ENCODE measurements at regions not wholly inside any gene's neighbourhood (a gene's known extent, or its start where the extent isn't known, plus 50 kb on each side); places are given as distances from the start of the nearest gene placed in this dataset.
"Not testable (repeated sequence)": the region's sequence is repeated elsewhere in the genome, so short reads cannot be mapped to it uniquely, and the experiment has no call there.

DNA sequence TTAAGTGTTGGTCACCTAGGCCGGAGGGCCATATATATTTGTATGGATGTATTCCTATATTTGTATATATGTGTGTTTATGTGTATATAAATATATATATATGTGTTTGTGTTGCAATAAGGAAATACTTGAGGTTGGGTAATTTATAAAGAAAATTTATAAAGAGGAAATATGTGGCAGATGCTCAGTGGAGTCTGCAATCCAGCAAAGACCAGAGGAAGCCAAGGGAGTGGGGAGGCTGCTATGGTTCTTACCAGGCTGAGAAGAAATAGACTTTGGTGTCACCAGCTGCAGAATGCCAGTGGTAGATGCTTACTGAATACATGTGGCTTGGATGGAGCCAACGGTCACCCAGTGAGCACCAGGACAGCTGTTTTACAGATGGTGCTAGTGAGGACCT, 97.4 kb upstream of the ELOVL5 start:
- DNase-seq = no peak

DNA sequence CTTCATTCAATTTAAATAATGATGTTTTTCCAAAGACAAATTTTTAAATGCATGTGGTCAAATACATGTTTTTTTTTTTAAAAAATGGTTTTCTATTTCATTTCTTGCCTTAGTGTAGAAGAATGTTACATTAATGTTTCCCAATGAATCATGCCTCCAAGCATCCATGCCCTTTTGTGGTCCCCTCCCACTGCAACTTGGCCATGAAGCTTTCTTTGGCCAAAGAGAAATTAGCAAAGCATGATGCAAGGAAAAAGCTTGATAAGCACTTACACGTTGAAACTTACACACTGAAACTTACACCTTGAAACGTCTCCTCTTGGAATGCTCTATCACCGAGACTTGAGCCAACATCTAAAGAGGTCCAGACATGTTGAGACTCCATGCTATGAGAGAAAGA, 93.0 kb upstream of the ELOVL5 start:
- no peak for DNase-seq

DNA sequence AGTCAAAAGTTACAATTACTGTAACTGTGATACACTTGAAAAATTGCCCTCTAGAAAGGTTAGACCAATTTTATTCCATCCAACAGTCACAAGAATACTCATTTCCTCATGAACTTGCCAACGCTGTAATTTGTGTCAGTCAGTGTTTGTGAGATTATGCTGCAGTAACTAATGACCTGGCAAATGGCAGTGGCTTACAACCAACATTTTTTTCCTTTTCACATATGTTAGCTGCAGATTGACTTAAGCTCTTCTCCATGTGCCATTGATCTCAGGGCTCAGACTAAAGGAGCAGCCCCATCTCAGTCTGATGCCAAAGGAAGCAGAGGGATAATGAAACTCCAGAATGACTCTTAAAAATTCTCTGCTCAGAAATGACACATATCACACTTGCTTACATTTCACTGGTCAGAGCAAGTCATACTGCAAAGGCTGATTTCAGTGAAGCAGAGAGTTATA, 92.3 kb upstream of the ELOVL5 start:
- no peak for DNase-seq

DNA sequence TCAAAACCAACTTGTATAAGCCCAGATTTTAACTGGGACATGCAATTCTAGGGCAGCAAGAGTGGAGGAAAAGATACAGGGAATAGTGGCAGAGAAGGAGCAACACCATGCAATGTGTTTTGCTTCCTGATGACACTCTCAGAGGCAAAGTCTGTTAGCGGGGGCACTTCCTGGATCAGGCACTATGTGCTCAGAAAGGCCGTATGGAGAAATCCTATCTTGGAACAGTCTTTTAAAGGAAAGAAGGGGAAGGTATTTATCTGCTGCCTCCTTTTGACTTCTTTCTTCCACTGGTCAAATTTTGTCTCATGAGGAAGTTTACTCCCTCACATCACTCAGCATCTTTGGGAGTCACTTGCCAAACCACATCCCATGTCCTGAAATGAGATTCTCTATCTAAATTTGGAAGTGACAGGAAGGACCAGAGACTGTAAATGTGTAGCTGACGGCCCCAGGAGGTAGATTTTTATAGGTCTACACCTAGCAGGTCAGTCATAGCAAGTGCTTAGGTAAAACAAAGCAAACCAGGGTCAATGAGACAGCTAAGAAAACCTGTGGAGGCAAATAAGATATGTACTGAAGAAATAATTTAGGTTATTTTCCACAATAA, 91.7 kb upstream of the ELOVL5 start:
- no peak for DNase-seq

DNA sequence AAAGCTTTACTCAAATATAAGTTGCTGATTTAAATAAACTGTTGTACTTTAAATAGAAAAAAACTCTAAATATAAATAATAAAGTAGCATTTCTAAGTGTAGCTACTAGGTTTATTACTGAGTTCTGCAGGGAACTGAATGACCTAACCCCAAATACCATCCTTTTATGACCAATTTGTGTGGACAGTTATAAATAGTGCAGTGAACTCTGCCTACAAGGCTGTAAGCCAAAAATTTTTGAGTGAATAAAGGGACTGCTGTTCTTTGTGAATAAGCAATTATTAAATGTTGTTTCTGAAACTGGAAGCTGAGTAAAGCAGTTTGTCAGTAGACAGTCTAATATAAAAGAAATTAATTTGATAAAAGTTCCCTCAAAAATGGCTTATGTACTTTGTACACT, 90.8 kb upstream of the ELOVL5 start:
- DNase-seq = no peak

DNA sequence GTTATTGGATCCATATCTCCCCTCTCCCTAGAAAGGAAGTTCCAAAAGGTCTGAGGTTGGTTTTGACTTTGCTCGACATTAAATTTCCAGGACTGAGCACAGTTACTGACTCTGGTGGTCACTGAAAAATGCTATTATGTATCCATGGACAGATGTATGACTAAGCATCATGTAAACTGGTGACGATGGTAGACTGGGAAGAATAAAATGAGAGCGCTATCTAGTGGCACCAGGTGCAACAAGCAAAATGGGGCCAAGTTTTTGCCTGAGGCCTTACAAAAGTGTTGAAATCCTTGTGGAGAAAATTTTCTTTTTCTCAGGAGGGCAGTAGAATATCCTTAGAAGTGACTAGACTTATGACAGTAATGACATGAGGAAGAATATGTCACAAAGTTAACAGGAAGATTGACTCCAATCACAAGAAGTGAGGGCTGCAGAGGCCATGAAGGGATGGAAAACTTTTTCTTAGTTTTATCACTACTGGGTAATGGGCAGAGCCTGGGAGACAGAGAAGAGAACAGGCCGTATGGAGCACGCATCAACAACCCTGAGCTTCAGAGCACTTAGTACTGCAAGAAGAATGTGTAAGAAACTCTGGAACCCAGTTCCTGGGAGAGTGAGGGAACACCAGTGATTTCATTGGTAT, 88.9 kb upstream of the ELOVL5 start:
- peak in 1 of 2 experiments; percentile 39 for DNase-seq

DNA sequence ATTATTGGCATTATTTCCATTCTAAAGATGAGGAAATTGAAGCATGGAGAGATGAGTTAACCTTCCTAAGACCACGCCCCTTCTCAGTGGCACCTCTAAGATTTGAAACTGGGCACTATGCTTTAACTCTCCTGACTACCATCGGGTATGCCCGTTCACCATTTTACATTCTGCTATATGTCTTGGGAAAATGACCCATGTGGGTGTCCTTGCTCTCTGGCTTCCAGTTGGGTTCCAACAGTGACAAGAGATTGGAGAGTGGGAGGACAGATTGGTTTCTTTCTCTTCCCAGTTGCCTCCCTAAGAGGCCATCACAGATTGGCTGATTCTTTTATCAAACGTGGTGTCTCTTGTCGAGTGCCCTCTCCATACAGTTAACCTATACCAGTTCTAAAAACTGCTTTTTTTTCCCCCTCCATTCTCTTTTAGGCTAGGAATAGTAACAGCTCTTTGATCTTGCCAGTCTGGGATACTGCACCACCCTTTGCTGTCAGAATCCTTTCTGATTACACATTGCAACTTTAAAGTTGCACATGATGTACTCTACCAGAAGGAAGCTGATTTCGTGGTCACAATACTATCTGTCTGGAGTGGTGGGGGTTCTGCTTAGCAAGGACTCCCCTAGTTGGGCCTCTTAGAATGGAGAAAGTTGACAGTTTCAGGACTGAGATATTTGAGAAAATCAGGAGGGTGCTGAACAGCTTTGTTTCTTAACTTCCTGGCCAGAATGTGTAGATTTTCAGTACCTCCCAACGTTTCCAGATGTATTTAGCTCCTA, 88.0 kb upstream of the ELOVL5 start:
- DNase-seq = no peak

DNA sequence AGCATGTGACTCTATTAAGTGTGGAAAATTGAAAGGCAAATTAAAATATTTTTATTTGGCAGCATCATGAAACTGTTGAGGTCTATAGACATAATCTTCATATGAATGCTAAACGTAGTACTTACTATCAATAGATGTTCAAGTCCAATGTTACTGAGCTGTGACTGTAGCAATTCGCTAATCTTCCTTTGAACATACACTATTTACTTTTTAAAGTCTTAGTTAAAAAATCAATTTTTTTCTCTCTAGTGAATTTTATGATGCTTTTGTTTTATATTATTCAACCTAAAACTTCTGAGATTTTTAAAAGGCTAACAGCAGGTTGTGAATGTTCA, 85.2 kb upstream of the ELOVL5 start:
- DNase-seq = no peak

DNA sequence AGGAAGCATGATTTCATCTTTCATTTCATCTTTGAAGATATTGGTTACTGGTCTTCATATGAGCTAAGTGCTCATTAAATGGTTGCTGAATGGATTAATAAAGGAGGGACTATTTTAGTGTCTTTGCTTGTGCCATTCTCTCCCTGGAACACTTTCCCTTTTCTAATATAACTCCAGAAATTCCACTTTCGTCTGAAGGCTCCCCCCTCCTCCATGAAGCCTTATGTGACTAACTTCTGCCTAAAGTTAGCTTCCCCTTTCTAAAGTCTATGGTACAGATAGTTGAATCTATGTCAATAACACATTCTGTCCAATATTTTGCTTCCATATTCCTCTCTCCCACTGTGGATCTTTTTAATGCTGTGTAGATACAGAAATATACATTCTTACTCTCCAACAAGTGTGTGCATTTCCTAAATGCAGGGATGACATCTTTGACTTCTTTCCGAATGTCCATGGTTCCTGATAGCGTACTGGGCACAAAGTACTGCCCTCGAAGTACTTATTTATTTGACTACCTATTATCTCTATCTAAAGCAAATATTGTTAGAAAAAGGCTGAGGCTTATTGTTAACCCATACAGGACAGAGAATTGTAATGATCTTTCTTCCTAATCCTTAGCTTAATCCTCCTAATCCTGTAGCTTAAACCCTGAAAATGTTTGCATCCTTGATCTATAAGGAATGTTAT, 84.7 kb upstream of the ELOVL5 start:
- no peak for DNase-seq

DNA sequence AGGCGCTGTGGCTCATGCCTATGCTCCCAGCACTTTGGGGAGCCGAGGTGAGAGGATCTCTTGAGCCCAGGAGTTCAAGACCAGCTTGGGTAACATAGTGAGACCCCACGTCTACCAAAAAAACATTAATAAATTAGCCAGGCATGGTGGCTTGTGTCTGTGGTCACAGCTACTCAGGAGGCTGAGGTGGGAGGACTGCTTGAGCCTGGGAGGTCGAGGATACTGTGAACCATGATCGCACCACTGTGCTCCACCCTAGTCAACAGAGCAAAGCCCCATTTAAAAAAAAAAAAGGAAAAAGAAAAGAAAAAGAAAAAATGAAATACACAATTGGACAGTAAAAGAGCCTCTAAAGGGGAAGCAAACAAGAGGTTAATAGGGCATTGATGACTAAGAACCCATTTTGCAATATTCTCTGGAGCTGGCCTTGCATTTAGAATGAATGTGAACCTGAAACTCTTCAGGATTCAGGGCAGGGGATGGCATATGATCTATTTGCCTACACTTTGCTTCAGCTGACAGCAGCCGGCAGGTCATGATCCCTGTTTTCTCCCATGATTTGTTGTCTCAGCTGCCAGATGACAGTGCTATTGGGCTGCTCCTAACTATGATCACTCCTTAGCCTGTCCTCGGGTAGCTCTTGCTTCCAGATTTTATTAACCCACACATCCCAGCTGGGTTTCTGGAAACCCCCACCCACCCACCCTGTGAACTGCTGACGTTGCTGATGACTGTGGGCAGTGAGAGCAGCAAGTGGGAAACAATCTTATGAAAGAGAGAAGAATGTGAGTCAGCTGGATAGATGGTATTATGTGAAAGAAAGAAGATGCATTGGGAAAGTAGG, 83.8 kb upstream of the ELOVL5 start:
- no peak for DNase-seq

DNA sequence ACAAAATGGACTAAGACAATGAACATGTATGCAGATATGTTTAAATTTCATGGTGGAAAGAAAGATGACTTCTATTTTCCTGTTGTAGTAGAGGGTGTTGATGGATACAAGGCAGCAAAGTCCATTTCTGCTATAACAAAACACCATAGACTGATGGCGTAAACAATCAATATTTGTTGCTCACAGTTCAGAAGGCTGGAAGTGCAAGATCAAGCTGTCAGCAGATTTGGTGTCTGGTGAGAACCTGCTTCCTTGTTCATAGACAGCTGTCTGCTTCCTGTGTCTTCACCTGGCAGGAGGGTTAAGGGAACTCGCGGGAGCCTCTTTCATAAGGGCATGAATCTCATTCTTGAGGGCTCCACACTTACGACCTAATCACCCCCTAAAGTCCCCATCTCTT, 83.0 kb upstream of the ELOVL5 start:
- no peak for DNase-seq

DNA sequence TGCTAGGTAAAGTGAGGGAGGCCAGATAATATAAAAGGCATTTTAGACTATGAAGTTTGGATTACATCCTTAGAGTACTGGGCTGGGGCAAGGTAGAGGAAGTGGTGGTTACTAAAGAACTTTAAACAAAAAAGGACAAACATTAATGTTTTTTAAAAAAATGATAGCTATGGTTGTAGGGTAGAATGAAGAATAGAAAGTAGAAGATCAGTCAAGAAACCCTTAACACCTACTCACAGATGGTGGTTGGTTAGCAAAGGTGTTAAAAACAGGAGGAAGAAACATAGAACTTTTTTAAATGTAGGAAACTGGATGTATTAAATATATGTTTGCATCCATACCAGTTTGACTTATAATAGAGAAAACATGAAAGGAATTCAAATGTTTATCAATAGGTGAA, 80.7 kb upstream of the ELOVL5 start:
- no peak for DNase-seq

DNA sequence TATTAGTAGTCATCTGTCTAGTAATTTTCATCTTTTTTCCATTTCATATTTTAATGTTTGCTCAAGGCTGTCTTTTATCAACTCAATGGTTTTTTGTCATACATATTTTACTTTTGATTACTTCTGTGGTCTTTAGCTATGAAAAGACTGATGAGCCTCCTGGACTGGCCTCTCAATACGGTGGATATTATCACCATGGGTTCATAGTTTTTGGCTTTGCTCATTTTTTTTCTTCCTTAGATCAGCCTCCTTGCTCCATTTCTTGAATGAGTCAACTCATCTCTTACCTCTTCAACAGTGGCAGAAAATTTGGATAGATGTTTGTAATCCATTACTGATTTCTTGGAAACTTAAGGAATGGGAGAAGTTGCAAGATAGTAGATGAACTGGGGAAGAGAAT, 80.1 kb upstream of the ELOVL5 start:
- DNase-seq = no peak

DNA sequence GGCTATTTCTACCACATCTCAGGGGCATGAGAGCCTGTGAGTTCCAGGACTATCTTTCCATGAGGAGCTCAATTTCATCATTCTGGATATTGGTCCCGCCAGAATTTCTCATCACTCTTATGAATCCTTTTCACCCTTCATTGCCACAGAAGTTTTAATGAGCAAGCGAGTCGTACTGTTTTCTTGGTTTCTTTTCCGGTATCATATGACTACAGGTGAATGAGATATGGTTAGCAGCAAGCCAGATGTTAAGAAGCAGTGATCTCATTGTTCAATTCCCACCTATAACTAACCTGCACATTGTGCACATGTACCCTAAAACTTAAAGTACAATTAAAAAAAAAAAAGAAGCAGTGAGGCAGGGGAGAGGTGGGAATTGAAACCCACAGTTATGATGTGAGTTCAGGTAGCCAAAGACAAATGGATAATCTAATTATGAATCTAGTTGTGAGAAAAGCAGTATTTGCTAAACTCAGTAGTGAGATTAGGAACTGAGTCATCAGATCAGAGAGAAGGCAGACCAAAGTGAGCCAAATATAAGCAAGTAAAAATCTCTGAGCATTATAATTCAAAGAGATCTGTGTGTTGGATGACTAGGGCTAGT, 78.0 kb upstream of the ELOVL5 start:
- no peak for DNase-seq

DNA sequence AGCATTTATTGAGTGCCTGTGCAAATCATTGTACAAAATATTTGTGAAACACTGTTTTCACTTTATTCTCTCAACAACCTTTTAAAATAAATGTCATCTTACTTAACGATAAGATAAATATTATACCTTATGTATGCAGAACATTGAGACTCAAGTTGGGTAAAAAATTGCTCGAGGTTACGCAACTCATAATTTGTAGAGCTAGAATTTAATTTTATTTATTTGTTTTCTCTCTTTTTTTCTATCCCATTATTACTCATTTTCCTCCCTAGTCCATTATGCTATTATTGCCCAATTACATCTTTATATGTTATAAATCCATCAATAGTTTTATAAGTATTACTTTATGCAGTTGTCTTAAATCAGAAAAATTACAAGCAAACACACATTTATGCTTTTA, 77.4 kb upstream of the ELOVL5 start:
- DNase-seq = no peak

DNA sequence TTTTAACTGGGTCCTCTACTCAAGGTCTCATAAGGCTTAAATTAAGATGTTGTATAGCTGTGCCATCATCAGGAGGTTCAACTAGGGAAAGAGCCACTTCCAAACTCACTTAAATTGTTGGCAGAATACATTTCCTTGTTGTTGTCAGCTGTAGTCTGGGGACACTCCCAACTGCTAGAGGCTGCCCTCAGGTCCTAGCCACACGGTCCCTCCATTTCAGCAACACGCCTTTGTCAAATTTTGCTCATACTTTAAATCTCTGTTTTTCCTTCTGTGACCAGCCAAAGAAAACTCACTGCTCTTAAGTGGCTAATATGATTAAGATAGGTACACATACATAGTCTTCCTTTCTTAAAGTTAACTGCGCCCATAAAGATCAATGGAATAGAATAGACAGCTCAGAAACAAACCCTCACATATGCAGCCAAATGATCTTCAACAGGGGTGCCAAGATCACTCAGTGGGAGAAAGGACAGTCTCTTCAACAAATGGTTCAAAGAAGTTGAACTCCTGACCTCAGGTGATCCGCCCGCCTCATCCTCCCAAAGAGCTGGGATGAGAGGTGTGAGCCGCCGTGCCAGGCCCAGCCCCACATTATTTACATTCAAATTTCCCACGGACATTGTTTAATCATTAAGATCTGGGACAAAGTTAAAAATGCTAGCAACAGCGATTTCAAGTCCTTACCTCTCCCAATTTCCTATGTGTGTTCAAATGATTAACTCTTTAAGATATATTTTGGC, 76.4 kb upstream of the ELOVL5 start:
- DNase-seq = no peak

DNA sequence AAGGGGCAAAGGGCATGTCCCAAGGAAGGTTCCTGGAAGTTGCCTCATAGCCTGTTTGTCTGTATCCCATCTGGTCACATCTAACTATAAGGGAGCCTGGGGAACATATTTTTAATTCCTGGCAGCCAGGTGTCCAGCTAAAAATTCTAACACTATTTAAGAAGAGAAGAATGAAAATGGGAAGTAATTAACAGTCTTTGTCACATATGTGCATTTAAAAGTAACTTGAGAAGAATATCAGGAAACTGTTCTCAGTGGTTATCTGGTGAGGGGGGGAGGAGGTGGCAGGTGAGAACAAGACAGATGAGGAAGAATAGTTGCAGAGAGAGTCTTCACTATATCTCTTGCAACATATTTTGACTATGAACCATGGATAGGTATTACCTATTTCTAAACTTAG, 75.5 kb upstream of the ELOVL5 start:
- DNase-seq = no peak

DNA sequence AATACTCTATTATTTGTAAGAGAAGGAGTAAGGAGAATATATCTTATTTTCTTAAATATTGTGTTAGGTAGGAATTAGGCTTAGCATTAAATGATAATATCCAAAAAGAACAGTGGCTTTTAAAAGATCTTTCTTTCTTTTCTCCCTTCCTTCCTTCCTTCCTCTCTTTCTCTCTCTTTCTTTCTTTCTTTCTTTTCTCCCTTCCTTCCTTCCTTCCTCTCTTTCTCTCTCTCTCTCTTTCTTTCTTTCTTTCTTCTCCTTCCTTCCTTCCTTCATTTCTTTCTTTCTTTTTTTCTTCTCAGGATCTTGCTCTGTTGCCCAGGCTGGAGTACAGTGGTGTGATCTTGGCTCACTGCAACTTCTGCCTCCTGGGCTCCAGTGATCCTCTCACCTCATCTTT, 74.8 kb upstream of the ELOVL5 start:
- DNase-seq = not testable (repeated sequence)

DNA sequence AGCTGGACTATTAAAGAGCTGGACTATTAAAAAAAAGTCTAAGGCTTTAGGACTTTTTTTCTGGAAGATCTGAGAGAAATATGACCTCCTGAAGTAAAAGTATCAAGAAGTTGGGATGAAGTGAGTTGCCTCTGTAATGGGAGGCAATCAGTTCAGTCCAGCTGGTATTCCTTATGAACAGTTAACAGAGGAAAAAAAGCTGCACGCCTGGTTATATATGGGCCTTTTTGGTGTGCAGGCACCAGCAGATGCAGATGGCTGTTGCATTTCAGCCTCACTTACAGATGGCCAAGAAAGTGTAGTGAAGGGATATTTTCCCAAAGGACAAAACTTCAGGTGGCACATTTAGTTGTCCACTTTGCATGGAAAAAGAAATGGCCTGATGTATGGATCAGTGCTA, 70.3 kb upstream of the ELOVL5 start:
- no peak for DNase-seq

DNA sequence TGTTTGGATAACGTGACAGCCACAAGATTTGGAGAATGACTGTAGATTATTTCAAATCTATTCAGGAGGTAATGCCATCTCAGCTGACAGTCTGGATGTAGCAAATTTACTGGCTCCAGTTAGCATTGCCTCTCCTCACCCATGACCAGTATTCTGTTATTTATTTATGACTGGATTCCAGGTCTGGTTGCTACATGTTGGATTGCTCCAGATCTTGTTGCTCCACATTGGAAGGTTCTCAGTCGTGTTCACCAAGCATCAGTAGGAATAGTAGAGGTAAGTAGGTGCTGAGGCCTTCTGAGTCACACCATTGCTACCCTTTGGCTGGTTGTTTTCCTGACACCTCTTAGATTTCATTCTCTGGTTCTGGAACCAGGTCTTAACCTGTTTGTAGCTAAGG, 69.5 kb upstream of the ELOVL5 start:
- no peak for DNase-seq

DNA sequence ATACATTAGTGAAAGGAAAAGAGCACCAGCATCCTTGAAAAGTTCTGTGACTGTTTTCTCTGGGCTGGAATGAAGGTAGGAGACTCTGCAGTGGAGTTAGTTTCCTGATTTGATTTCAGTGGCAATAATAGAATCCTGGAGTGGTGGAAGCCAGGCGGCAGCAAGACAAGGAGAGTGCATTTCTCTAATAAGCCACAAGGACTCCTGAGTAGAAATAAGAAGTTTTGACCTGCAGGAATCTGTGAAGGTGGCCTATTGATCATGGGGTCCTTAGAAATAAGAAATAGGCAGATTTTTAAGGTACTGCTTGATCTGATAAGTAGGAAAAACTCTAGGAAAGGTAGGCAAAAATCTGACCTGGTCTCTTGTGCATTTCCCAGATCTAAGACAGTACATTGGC, 68.4 kb upstream of the ELOVL5 start:
- DNase-seq = no peak

DNA sequence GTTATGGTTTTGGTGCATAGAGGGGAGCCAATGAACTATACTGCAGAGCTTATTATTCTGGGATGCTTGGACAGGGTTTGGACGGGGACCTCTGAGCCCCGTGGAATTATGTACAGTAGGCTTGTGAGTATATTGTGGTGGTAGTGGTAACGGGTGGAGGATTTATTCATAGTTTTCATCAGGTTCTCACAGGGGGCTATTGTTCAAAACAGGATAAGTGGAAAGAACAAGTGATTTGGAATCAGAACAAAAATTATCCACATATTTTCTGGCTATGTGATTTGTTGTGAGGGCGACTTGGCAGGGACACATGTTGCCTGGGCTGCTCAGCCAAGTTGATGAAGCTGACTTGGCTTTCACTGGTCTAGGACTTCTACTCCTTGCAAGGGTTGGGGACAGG, 64.6 kb upstream of the ELOVL5 start:
- DNase-seq = no peak

Measured in activated T-cell treated with anti-CD3 and anti-CD28 coated beads, Interleukin-2, amount 50 U/mL, for 48 hours (primary cell).